ENCODE measurements at regions not wholly inside any gene's neighbourhood (a gene's known extent, or its start where the extent isn't known, plus 50 kb on each side); places are given as distances from the start of the nearest gene placed in this dataset.
"Not testable (repeated sequence)": the region's sequence is repeated elsewhere in the genome, so short reads cannot be mapped to it uniquely, and the experiment has no call there.

DNA sequence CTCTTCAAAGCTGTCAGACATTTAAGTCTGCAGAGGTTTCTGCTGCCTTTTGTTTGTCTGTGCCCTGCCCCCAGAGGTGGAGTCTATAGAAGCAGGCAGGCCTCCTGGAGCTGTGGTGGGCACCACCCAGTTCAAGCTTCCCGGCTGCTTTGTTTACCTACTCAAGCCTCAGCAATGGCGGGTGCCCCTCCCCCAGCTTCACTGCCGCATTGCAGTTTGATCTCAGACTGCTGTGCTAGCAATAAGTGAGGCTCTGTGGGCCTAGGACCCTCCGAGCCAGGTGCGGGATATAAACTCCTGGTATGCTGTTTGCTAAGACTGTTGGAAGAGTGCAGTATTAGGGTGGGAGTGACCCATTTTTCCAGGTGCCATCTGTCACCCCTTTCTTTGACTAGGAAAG lies 145.5 kb downstream of the DMRT2 start:
- H3K4me3 ChIP-seq (ENCODE audit: low read depth in 1 of 2, low read length in 2 of 2); H3K9me3 ChIP-seq (ENCODE audit: control insufficient read depth in 2 of 2, insufficient read depth in 1 of 2, low read depth in 1 of 2, low read length in 1 of 2); H3K4me1 ChIP-seq (ENCODE audit: control insufficient read depth in 2 of 2, insufficient read depth in 2 of 2, low read length in 1 of 2); H3K36me3 ChIP-seq (ENCODE audit: control insufficient read depth in 2 of 2, insufficient read depth in 2 of 2, low read length in 1 of 2); H3K27ac ChIP-seq (ENCODE audit: low read depth in 2 of 2, low read length in 1 of 2); H3K27me3 ChIP-seq (ENCODE audit: control insufficient read depth in 1 of 2, insufficient read depth in 2 of 2, low read length in 2 of 2): not testable (repeated sequence)
- WGBS, 2 donors = 68 to 71% methylated on average over 5 of the region's 5 CpGs

DNA sequence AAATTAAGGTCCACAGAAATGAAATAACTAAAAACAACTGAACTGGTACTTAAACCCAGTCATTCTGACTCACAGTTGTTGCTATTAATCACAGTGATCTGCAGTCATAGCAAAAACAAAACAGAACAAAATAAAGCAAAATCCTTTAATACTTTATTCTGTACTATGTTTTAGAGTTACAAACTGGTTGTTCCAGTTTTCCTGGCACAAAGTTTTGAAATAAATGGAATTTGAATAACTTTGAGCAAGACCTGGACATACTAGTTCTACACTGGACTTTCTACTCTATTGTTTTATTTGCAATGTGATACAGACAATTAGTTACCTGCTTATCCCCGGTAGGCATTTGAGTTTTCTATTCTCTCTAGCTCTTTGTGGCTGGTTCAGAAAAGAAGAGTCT lies 147.9 kb downstream of the DMRT2 start:
- Histone ChIP-seq H3K4me1 (ENCODE audit: control insufficient read depth in 2 of 2, insufficient read depth in 2 of 2, low read length in 1 of 2) (peaks cover 0 to 2% of the 10 kb centered on the region in 2 donors), H3K36me3 (ENCODE audit: control insufficient read depth in 2 of 2, insufficient read depth in 2 of 2, low read length in 1 of 2) (no peaks in the 10 kb centered on the region), H3K9me3 (ENCODE audit: control insufficient read depth in 2 of 2, insufficient read depth in 1 of 2, low read depth in 1 of 2, low read length in 1 of 2) (no peaks in the 10 kb centered on the region), H3K27ac (ENCODE audit: low read depth in 2 of 2, low read length in 1 of 2) (no peak overlapping the region), H3K27me3 (ENCODE audit: control insufficient read depth in 1 of 2, insufficient read depth in 2 of 2, low read length in 2 of 2) (no peaks in the 10 kb centered on the region), H3K4me3 (ENCODE audit: low read depth in 1 of 2, low read length in 2 of 2) (no peak overlapping the region)
- WGBS, 2 donors = 41 to 61% methylated on average over 1 of the region's 1 CpG

DNA sequence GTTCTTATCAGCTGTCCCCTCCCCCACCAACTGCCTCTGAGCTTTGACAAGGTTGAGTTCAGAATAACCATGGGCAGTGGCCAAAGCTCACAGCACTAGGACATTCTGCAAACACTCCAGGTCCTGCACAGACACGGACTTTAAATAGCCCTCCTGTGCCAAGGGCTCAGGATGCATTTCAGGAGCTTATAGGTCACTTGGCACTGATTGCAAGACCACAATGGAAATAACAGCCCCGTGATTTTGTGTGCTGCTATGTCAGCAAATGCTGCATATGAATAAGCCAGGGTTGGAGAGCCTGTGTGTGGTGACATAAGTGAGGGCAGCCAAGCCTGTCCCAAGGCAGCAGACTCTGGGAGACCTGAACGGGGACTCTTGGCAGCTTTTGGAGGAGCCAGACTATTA lies 150.7 kb downstream of the DMRT2 start:
- H3K27ac ChIP-seq (ENCODE audit: low read depth in 2 of 2, low read length in 1 of 2) = no peak overlapping the region
- H3K36me3 ChIP-seq (ENCODE audit: control insufficient read depth in 2 of 2, insufficient read depth in 2 of 2, low read length in 1 of 2) = no peaks in the 10 kb centered on the region
- peaks cover 0 to 2% of the 10 kb centered on the region in 2 donors for H3K4me1 ChIP-seq (ENCODE audit: control insufficient read depth in 2 of 2, insufficient read depth in 2 of 2, low read length in 1 of 2)
- H3K4me3 ChIP-seq (ENCODE audit: low read depth in 1 of 2, low read length in 2 of 2) = no peak overlapping the region
- H3K27me3 ChIP-seq (ENCODE audit: control insufficient read depth in 1 of 2, insufficient read depth in 2 of 2, low read length in 2 of 2) = no peaks in the 10 kb centered on the region
- 21 to 31% methylated on average over 3 of the region's 3 CpGs for WGBS, 2 donors
- H3K9me3 ChIP-seq (ENCODE audit: control insufficient read depth in 2 of 2, insufficient read depth in 1 of 2, low read depth in 1 of 2, low read length in 1 of 2) = no peaks in the 10 kb centered on the region

DNA sequence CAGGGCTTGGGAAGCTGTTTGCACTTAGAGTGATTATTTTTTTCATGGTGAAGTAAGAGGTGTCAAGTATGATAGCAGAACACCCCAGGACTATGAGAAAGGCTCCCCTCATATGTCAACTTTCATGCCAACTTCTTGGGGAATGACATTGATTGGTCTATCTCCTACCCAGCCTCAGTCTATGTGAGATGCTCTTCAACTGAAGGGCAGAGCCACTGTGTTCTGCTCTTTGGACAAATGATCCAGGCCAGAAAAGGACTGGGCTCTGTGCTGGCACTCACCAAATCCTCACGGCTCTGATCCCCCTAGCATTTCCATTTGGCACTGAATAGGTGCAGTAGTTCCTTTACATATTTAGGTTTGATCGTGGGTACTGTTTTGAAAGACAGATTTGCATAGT lies 151.1 kb downstream of the DMRT2 start:
- Histone ChIP-seq H3K27ac (ENCODE audit: low read depth in 2 of 2, low read length in 1 of 2) (no peak overlapping the region), H3K36me3 (ENCODE audit: control insufficient read depth in 2 of 2, insufficient read depth in 2 of 2, low read length in 1 of 2) (no peaks in the 10 kb centered on the region), H3K4me3 (ENCODE audit: low read depth in 1 of 2, low read length in 2 of 2) (no peak overlapping the region), H3K27me3 (ENCODE audit: control insufficient read depth in 1 of 2, insufficient read depth in 2 of 2, low read length in 2 of 2) (no peaks in the 10 kb centered on the region), H3K4me1 (ENCODE audit: control insufficient read depth in 2 of 2, insufficient read depth in 2 of 2, low read length in 1 of 2) (peaks cover 0 to 2% of the 10 kb centered on the region in 2 donors), H3K9me3 (ENCODE audit: control insufficient read depth in 2 of 2, insufficient read depth in 1 of 2, low read depth in 1 of 2, low read length in 1 of 2) (no peaks in the 10 kb centered on the region)
- 57 to 58% methylated on average over 2 of the region's 2 CpGs for WGBS, 2 donors

DNA sequence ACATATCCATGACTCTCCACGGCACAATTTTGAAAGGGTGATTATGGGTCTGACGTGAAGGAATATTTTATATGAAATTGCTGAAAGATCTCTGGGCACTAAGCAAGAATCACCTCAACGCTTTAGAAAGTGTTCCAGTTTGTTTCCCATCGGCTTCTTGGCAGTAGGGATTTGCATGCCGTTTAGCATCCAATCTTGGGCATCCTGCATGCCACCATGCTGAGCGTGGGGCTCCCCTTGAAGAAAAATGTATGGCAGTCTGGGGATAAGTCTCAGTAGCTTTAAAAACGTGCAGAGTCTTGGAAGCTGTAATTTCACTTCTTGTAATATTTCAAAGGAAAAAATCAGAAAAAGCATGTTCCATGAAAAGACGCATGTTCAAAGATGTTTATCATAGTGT lies 151.7 kb downstream of the DMRT2 start:
- 78 to 80% methylated on average over 8 of the region's 8 CpGs for WGBS, 2 donors
- Histone ChIP-seq H3K36me3 (ENCODE audit: control insufficient read depth in 2 of 2, insufficient read depth in 2 of 2, low read length in 1 of 2) (no peaks in the 10 kb centered on the region), H3K27ac (ENCODE audit: low read depth in 2 of 2, low read length in 1 of 2) (no peak overlapping the region), H3K4me3 (ENCODE audit: low read depth in 1 of 2, low read length in 2 of 2) (no peak overlapping the region), H3K4me1 (ENCODE audit: control insufficient read depth in 2 of 2, insufficient read depth in 2 of 2, low read length in 1 of 2) (peaks cover 0 to 2% of the 10 kb centered on the region in 2 donors), H3K27me3 (ENCODE audit: control insufficient read depth in 1 of 2, insufficient read depth in 2 of 2, low read length in 2 of 2) (no peaks in the 10 kb centered on the region), H3K9me3 (ENCODE audit: control insufficient read depth in 2 of 2, insufficient read depth in 1 of 2, low read depth in 1 of 2, low read length in 1 of 2) (no peaks in the 10 kb centered on the region)

DNA sequence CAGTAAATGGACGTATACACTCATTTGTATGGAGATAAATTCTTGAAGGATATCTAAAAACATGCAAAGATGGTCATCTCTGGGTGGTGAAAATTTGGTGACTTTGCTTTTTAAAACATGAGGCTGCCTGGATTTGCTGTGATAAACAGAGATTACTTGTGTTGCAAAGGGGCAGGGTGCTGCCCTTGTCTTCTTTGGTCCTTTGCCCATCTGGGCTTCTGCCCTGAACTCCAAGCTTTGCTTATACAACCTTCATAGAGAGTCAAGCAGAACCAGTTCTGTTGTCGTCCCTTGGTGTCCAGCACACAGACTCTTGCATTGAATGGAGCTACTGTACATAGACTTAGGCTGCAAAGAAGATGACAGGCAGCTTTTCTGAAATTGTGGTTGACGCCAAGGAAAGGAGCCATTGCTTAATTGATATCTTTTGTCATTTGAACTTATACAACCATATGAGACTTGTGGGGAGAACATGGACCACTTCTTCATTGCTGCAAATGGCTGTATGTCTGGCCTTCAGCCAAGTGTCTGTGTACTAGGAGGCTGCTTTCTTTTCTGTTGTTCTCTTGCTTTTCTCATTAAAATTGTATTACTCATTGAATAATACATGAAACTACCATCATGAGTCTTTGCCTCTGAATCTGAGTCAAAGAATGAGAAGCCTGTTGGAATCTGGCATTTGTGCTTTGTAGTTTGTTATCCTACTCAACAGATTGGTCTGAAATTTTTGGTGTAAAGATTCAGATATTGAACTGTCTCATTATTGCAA lies 152.5 kb downstream of the DMRT2 start:
- H3K36me3 ChIP-seq (ENCODE audit: control insufficient read depth in 2 of 2, insufficient read depth in 2 of 2, low read length in 1 of 2) = no peaks in the 10 kb centered on the region
- no peaks in the 10 kb centered on the region for H3K27me3 ChIP-seq (ENCODE audit: control insufficient read depth in 1 of 2, insufficient read depth in 2 of 2, low read length in 2 of 2)
- H3K4me1 ChIP-seq (ENCODE audit: control insufficient read depth in 2 of 2, insufficient read depth in 2 of 2, low read length in 1 of 2) = peaks cover 0 to 2% of the 10 kb centered on the region in 2 donors
- H3K27ac ChIP-seq (ENCODE audit: low read depth in 2 of 2, low read length in 1 of 2) = no peak overlapping the region
- WGBS, 2 donors = 49 to 73% methylated on average over 3 of the region's 3 CpGs
- H3K9me3 ChIP-seq (ENCODE audit: control insufficient read depth in 2 of 2, insufficient read depth in 1 of 2, low read depth in 1 of 2, low read length in 1 of 2) = no peaks in the 10 kb centered on the region
- H3K4me3 ChIP-seq (ENCODE audit: low read depth in 1 of 2, low read length in 2 of 2) = no peak overlapping the region

DNA sequence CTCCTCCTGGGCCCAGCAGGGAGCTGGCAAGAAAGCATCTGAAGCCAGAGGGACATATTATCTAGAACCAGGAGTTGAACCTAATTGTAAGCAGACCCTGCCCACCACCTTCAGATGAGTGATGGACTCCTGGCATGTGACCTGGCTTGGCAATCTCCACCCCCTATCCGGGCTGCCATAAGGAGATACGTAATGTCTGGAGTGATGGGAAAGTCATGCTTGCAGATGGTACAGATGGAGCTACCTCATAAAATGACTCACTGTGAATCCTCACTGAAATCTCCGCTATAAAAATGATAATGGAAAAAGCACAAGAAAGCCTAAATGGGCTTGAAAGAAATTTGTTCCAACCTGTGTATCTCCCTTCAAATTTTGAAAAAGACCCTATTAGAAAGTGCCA lies 157.5 kb downstream of the DMRT2 start:
- 82 to 83% methylated on average over 3 of the region's 3 CpGs for WGBS, 2 donors

DNA sequence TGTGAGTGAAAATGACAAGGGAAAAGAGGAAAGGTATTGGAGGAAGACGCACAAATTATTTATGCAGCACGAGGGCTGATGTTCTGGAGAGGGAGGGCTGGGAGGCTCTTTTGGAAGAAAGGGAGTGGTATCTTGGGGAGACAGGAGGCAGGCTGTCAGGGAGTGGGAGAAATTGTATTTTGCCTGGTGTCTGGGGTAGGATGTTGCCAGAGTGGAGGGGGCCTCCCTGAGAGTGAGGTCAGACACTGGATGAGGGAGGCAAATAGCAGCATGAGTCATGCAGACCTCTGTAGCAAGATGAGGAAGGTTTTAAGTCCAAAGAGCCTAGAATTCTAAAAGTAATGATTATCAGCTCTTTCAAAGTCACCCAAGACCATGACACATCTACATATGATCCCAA lies 158.0 kb downstream of the DMRT2 start:
- WGBS, 2 donors = 80 to 82% methylated on average over 2 of the region's 2 CpGs
- Histone ChIP-seq H3K36me3 (ENCODE audit: control insufficient read depth in 2 of 2, insufficient read depth in 2 of 2, low read length in 1 of 2) (no peaks in the 10 kb centered on the region), H3K27me3 (ENCODE audit: control insufficient read depth in 1 of 2, insufficient read depth in 2 of 2, low read length in 2 of 2) (no peaks in the 10 kb centered on the region), H3K27ac (ENCODE audit: low read depth in 2 of 2, low read length in 1 of 2) (no peak overlapping the region), H3K4me1 (ENCODE audit: control insufficient read depth in 2 of 2, insufficient read depth in 2 of 2, low read length in 1 of 2) (no peaks in the 10 kb centered on the region), H3K4me3 (ENCODE audit: low read depth in 1 of 2, low read length in 2 of 2) (no peak overlapping the region), H3K9me3 (ENCODE audit: control insufficient read depth in 2 of 2, insufficient read depth in 1 of 2, low read depth in 1 of 2, low read length in 1 of 2) (peaks cover 0 to 2% of the 10 kb centered on the region in 2 donors)

More for the DNA sequence above, 157.5 kb downstream of the DMRT2 start:
- peaks cover 0 to 2% of the 10 kb centered on the region in 2 donors for H3K9me3 ChIP-seq (ENCODE audit: control insufficient read depth in 2 of 2, insufficient read depth in 1 of 2, low read depth in 1 of 2, low read length in 1 of 2)
- H3K4me3 ChIP-seq (ENCODE audit: low read depth in 1 of 2, low read length in 2 of 2) = no peak overlapping the region
- no peaks in the 10 kb centered on the region for H3K36me3 ChIP-seq (ENCODE audit: control insufficient read depth in 2 of 2, insufficient read depth in 2 of 2, low read length in 1 of 2)
- H3K27ac ChIP-seq (ENCODE audit: low read depth in 2 of 2, low read length in 1 of 2) = no peak overlapping the region
- H3K4me1 ChIP-seq (ENCODE audit: control insufficient read depth in 2 of 2, insufficient read depth in 2 of 2, low read length in 1 of 2) = no peaks in the 10 kb centered on the region
- H3K27me3 ChIP-seq (ENCODE audit: control insufficient read depth in 1 of 2, insufficient read depth in 2 of 2, low read length in 2 of 2) = no peaks in the 10 kb centered on the region

DNA sequence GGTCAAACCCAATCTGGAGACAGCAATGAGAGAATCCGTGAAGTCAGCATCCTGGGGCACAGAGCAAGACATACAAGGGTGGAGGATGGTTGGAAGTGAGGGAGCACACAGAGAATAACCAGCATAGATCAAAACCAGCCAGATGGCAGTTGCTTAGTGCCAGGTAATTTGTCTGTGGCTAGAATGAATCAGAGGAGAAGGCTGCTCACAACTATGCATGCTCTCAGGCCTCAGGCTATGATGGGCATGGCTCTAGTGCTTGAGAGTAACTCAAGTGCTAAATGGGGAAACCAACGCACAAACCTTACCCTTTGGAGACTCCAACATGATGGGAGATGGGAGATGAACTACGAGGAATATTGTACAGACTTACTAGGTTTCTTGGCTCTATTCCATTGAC lies 160.8 kb downstream of the DMRT2 start:
- H3K36me3 ChIP-seq (ENCODE audit: control insufficient read depth in 2 of 2, insufficient read depth in 2 of 2, low read length in 1 of 2) = no peaks in the 10 kb centered on the region
- peaks cover 0 to 2% of the 10 kb centered on the region in 2 donors for H3K9me3 ChIP-seq (ENCODE audit: control insufficient read depth in 2 of 2, insufficient read depth in 1 of 2, low read depth in 1 of 2, low read length in 1 of 2)
- H3K27ac ChIP-seq (ENCODE audit: low read depth in 2 of 2, low read length in 1 of 2) = no peak overlapping the region
- WGBS, 2 donors = 68 to 69% methylated on average over 3 of the region's 3 CpGs
- no peak overlapping the region for H3K4me3 ChIP-seq (ENCODE audit: low read depth in 1 of 2, low read length in 2 of 2)
- H3K4me1 ChIP-seq (ENCODE audit: control insufficient read depth in 2 of 2, insufficient read depth in 2 of 2, low read length in 1 of 2) = no peaks in the 10 kb centered on the region
- no peaks in the 10 kb centered on the region for H3K27me3 ChIP-seq (ENCODE audit: control insufficient read depth in 1 of 2, insufficient read depth in 2 of 2, low read length in 2 of 2)

DNA sequence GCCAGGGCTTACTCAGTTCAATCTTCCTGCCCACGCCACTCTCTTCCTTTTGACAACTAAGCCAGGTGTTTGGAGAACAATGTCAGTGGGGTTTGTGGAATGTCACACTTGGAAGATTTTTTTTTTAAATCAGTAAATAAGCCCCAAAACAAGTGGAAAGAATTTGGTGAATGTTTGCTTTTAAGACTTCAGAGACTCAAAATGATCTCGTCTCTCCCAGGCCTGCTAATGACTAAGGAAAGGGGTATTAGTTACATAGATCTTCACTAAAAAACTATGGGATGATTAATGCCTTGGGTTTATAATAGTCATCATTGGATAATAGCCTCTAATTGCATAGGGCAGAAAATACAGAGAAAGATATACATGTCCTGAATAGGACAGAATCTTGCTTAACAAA lies 166.4 kb downstream of the DMRT2 start:
- WGBS, 2 donors = 38 to 53% methylated on average over 2 of the region's 2 CpGs
- Histone ChIP-seq H3K27me3 (ENCODE audit: control insufficient read depth in 1 of 2, insufficient read depth in 2 of 2, low read length in 2 of 2) (no peaks in the 10 kb centered on the region), H3K4me1 (ENCODE audit: control insufficient read depth in 2 of 2, insufficient read depth in 2 of 2, low read length in 1 of 2) (no peaks in the 10 kb centered on the region), H3K4me3 (ENCODE audit: low read depth in 1 of 2, low read length in 2 of 2) (no peak overlapping the region), H3K27ac (ENCODE audit: low read depth in 2 of 2, low read length in 1 of 2) (no peak overlapping the region), H3K9me3 (ENCODE audit: control insufficient read depth in 2 of 2, insufficient read depth in 1 of 2, low read depth in 1 of 2, low read length in 1 of 2) (no peaks in the 10 kb centered on the region), H3K36me3 (ENCODE audit: control insufficient read depth in 2 of 2, insufficient read depth in 2 of 2, low read length in 1 of 2) (no peaks in the 10 kb centered on the region)
